ENCODE measurements at regions not wholly inside any gene's neighbourhood (a gene's known extent, or its start where the extent isn't known, plus 50 kb on each side); places are given as distances from the start of the nearest gene placed in this dataset.

DNA sequence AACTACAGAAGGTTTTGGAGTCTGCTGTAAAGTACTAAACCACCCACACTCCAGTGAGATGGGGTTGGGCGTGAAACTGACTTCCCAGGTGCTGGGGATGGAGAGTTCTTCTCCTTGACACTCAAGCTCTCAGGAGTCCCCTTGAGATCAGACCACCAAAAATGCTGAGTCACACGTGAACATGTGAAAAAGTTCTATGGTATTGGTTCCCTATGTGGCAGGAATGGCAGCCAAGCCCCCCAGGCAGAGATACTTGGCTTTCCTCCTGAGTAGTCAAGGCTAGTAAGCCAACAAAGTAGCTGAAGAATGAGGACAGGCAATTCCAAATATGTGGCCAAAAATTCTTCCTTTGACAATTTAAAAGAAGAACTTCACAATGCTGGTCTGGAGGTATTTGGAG is 222.0 kb upstream of the ADAMTS3 start:
- Histone ChIP-seq H3K9me3 (ENCODE audit: control insufficient read depth in 2 of 3, insufficient read depth in 1 of 3, low read length in 3 of 3) (no peaks in the 10 kb centered on the region), H3K9ac (ENCODE audit: low read length in 3 of 3) (no peak overlapping the region), H3K36me3 (ENCODE audit: control insufficient read depth in 2 of 3, insufficient read depth in 3 of 3, low read length in 3 of 3) (no peaks in the 10 kb centered on the region), H3K4me3 (ENCODE audit: low read length in 3 of 3) (no peak overlapping the region), H3K4me1 (ENCODE audit: control insufficient read depth in 2 of 3, insufficient read depth in 2 of 3, low read depth in 1 of 3, low read length in 3 of 3) (no peaks in the 10 kb centered on the region), H3K27me3 (ENCODE audit: control insufficient read depth, insufficient read depth, low read length) (no peaks in the 10 kb centered on the region), H3K27ac (ENCODE audit: low read depth in 2 of 2, low read length in 2 of 2) (no peak overlapping the region)
- TF ChIP-seq, protein P1, sequence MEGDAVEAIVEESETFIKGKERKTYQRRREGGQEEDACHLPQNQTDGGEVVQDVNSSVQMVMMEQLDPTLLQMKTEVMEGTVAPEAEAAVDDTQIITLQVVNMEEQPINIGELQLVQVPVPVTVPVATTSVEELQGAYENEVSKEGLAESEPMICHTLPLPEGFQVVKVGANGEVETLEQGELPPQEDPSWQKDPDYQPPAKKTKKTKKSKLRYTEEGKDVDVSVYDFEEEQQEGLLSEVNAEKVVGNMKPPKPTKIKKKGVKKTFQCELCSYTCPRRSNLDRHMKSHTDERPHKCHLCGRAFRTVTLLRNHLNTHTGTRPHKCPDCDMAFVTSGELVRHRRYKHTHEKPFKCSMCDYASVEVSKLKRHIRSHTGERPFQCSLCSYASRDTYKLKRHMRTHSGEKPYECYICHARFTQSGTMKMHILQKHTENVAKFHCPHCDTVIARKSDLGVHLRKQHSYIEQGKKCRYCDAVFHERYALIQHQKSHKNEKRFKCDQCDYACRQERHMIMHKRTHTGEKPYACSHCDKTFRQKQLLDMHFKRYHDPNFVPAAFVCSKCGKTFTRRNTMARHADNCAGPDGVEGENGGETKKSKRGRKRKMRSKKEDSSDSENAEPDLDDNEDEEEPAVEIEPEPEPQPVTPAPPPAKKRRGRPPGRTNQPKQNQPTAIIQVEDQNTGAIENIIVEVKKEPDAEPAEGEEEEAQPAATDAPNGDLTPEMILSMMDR (IDR thresholded peaks at IDR 0.05; ENCODE audit: borderline replicate concordance, extremely low read depth, insufficient read depth), result no peak
- FAIRE-seq, result no peak
- no peak for DNase-seq
- intact Hi-C loops (cut with DNase I), result no loop called here

DNA sequence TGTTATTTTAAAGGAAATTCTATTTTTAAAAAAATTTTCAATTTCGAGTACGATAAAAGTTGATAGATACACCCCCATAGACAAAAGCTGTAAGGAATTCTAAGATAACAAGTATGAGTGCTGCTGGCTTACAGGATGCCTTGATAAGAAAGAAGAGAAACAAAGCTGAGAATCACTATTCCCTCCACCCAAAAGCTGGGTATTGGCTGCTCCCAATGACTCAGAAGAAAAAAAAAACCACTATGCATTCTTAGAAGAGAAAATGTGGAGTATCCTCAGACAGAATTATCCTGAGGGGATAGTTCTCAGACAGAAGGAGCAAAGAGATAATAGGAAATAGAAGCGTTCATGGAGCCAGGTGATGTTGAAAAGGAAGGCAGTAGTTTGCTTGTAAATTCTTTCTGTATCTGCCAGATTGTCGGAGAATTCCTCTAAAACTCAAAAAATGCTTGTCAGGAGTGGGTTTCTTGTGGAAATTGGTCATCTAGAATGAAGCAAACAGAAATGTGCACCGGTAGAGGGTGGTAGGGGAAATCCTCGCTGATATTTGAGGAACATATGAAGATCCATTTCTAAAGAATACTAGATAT is 217.5 kb upstream of the ADAMTS3 start:
- Histone ChIP-seq H3K27ac (ENCODE audit: low read depth in 2 of 2, low read length in 2 of 2) (no peak overlapping the region), H3K9me3 (ENCODE audit: control insufficient read depth in 2 of 3, insufficient read depth in 1 of 3, low read length in 3 of 3) (no peaks in the 10 kb centered on the region), H3K27me3 (ENCODE audit: control insufficient read depth, insufficient read depth, low read length) (no peaks in the 10 kb centered on the region), H3K4me3 (ENCODE audit: low read length in 3 of 3) (no peak overlapping the region), H3K4me1 (ENCODE audit: control insufficient read depth in 2 of 3, insufficient read depth in 2 of 3, low read depth in 1 of 3, low read length in 3 of 3) (no peaks in the 10 kb centered on the region), H3K9ac (ENCODE audit: low read length in 3 of 3) (no peak overlapping the region), H3K36me3 (ENCODE audit: control insufficient read depth in 2 of 3, insufficient read depth in 3 of 3, low read length in 3 of 3) (no peaks in the 10 kb centered on the region)
- intact Hi-C loops (cut with DNase I), result no loop called here
- TF ChIP-seq, protein P1 (IDR thresholded peaks at IDR 0.05; ENCODE audit: borderline replicate concordance, extremely low read depth, insufficient read depth), result no peak
- FAIRE-seq (no peak), DNase-seq (no peak)

DNA sequence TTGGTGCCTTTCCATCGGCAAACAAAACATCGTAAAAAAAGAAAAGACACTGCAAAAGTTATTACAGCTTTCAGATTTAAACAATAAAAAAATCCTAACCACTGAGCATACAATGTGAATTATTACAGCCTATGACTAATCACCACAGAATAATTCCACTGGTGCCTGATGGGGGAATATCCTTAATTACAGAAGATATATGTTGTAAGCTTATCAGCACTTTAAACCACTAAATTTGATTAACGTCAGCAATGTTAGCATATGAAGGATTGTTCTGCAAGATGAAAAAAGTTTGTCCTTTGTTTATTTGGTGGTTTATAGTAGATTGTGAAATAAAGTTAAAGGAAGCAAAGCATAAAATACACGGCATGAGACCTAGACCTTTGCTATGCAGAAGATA is 210.2 kb upstream of the ADAMTS3 start:
- Histone ChIP-seq H3K9ac (ENCODE audit: low read length in 3 of 3) (no peak overlapping the region), H3K27me3 (ENCODE audit: control insufficient read depth, insufficient read depth, low read length) (no peaks in the 10 kb centered on the region), H3K36me3 (ENCODE audit: control insufficient read depth in 2 of 3, insufficient read depth in 3 of 3, low read length in 3 of 3) (no peaks in the 10 kb centered on the region), H3K4me3 (ENCODE audit: low read length in 3 of 3) (no peak overlapping the region), H3K4me1 (ENCODE audit: control insufficient read depth in 2 of 3, insufficient read depth in 2 of 3, low read depth in 1 of 3, low read length in 3 of 3) (no peaks in the 10 kb centered on the region), H3K27ac (ENCODE audit: low read depth in 2 of 2, low read length in 2 of 2) (no peak overlapping the region), H3K9me3 (ENCODE audit: control insufficient read depth in 2 of 3, insufficient read depth in 1 of 3, low read length in 3 of 3) (no peaks in the 10 kb centered on the region)
- FAIRE-seq (no peak), DNase-seq (peak in 2 of 5 donors; percentile 3 to 14)
- intact Hi-C loops (cut with DNase I), result no loop called here
- TF ChIP-seq, protein P1 (IDR thresholded peaks at IDR 0.05; ENCODE audit: borderline replicate concordance, extremely low read depth, insufficient read depth), result no peak

DNA sequence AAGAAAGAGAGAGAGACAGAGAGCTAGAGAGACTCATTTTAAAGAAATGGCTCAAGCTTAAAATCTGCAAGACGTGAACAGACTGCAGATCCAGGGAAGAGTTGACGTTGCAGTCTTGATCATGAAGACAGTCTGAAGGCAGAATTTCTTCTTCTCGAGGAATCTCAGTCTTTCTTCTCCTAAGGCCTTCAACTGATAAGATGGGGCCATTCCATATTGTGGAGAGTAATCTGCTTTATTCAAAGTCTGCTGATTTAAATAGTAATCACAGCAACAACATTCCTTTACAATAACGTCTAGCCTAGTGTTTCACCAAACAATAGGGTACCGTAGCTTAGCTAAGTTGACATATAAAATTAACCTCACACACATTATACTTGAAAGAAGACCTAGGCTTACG is 208.4 kb upstream of the ADAMTS3 start:
- DNase-seq (no peak), FAIRE-seq (no peak)
- Histone ChIP-seq H3K4me1 (ENCODE audit: control insufficient read depth in 2 of 3, insufficient read depth in 2 of 3, low read depth in 1 of 3, low read length in 3 of 3) (no peaks in the 10 kb centered on the region), H3K9me3 (ENCODE audit: control insufficient read depth in 2 of 3, insufficient read depth in 1 of 3, low read length in 3 of 3) (no peaks in the 10 kb centered on the region), H3K27me3 (ENCODE audit: control insufficient read depth, insufficient read depth, low read length) (no peaks in the 10 kb centered on the region), H3K36me3 (ENCODE audit: control insufficient read depth in 2 of 3, insufficient read depth in 3 of 3, low read length in 3 of 3) (no peaks in the 10 kb centered on the region), H3K9ac (ENCODE audit: low read length in 3 of 3) (no peak overlapping the region), H3K27ac (ENCODE audit: low read depth in 2 of 2, low read length in 2 of 2) (no peak overlapping the region), H3K4me3 (ENCODE audit: low read length in 3 of 3) (no peak overlapping the region)
- TF ChIP-seq, protein P1 (IDR thresholded peaks at IDR 0.05; ENCODE audit: borderline replicate concordance, extremely low read depth, insufficient read depth), result no peak
- intact Hi-C loops (cut with DNase I), result no loop called here
